GM23338 (cell line): ENCODE measurements at regions not wholly inside any gene's neighbourhood (a gene's known extent, or its start where the extent isn't known, plus 50 kb on each side); places are given as distances from the start of the nearest gene placed in this dataset.

ENCODE experiments used
- CREB1 ChIP-seq: fragments of 250-450 bp; sonication (Bioruptor Pico); IDR thresholded peaks from 2 replicates; pipeline ENCODE4 v1.5.0; 2020; ENCODE audit warnings: low read depth, mild to moderate bottlenecking, moderate library complexity
- EZH2 ChIP-seq: fragments of 200-600 bp; sonication (generic); IDR thresholded peaks from one replicate; pipeline ENCODE4 v1.8.0; 2017; ENCODE audit warnings: antibody characterized with exemption, mild to moderate bottlenecking, low read depth; ENCODE audit not compliant: unreplicated experiment
- EZH2phosphoT487 ChIP-seq: fragments of 200-600 bp; sonication (generic); IDR thresholded peaks from one replicate; pipeline ENCODE4 v1.8.1; 2018; ENCODE audit warnings: antibody characterized with exemption; ENCODE audit not compliant: unreplicated experiment
- NANOG ChIP-seq: IDR thresholded peaks from 2 replicates; pipeline ENCODE4 v1.6.1; 2016; ENCODE audit warnings: antibody characterized with exemption, borderline replicate concordance
- POLR2AphosphoS5 ChIP-seq: IDR thresholded peaks from 2 replicates; pipeline ENCODE4 v1.6.1; 2016; ENCODE audit warnings: antibody characterized with exemption, low read depth
- TF ChIP-seq, protein P1 (sequence below), 2 experiments: fragments of 200-600 bp in 1 of 2; sonication (generic) in 1 of 2; conservative IDR thresholded peaks; 2 replicates each; pipeline versions ENCODE4 v1.5.1 to v1.6.1; 2016 to 2017; ENCODE audit warnings: antibody characterized with exemption in 2 of 2, low read depth in 2 of 2, mild to moderate bottlenecking in 2 of 2, moderate library complexity in 1 of 2
- TF ChIP-seq, protein P2 (sequence below): IDR thresholded peaks from one replicate; pipeline ENCODE4 v1.6.1; 2018; ENCODE audit warnings: antibody characterized with exemption; ENCODE audit not compliant: unreplicated experiment

GRCh38 chr7:26964156-26964808 is 99.9 kb upstream of the SKAP2 start:
- TF ChIP-seq, protein P1, sequence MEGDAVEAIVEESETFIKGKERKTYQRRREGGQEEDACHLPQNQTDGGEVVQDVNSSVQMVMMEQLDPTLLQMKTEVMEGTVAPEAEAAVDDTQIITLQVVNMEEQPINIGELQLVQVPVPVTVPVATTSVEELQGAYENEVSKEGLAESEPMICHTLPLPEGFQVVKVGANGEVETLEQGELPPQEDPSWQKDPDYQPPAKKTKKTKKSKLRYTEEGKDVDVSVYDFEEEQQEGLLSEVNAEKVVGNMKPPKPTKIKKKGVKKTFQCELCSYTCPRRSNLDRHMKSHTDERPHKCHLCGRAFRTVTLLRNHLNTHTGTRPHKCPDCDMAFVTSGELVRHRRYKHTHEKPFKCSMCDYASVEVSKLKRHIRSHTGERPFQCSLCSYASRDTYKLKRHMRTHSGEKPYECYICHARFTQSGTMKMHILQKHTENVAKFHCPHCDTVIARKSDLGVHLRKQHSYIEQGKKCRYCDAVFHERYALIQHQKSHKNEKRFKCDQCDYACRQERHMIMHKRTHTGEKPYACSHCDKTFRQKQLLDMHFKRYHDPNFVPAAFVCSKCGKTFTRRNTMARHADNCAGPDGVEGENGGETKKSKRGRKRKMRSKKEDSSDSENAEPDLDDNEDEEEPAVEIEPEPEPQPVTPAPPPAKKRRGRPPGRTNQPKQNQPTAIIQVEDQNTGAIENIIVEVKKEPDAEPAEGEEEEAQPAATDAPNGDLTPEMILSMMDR (conservative IDR thresholded peaks at IDR 0.05; ENCODE audit: low read depth in 2 of 2) = no peak
- TF ChIP-seq POLR2AphosphoS5 (no peak), EZH2 (no peak), CREB1 (CRISPR knock-in tag) (no peak), NANOG (no peak), EZH2phosphoT487 (no peak)
- TF ChIP-seq, protein P2, sequence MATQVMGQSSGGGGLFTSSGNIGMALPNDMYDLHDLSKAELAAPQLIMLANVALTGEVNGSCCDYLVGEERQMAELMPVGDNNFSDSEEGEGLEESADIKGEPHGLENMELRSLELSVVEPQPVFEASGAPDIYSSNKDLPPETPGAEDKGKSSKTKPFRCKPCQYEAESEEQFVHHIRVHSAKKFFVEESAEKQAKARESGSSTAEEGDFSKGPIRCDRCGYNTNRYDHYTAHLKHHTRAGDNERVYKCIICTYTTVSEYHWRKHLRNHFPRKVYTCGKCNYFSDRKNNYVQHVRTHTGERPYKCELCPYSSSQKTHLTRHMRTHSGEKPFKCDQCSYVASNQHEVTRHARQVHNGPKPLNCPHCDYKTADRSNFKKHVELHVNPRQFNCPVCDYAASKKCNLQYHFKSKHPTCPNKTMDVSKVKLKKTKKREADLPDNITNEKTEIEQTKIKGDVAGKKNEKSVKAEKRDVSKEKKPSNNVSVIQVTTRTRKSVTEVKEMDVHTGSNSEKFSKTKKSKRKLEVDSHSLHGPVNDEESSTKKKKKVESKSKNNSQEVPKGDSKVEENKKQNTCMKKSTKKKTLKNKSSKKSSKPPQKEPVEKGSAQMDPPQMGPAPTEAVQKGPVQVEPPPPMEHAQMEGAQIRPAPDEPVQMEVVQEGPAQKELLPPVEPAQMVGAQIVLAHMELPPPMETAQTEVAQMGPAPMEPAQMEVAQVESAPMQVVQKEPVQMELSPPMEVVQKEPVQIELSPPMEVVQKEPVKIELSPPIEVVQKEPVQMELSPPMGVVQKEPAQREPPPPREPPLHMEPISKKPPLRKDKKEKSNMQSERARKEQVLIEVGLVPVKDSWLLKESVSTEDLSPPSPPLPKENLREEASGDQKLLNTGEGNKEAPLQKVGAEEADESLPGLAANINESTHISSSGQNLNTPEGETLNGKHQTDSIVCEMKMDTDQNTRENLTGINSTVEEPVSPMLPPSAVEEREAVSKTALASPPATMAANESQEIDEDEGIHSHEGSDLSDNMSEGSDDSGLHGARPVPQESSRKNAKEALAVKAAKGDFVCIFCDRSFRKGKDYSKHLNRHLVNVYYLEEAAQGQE = no peak
